Testis (tissue), 2 donors: ENCODE measurements at regions not wholly inside any gene's neighbourhood (a gene's known extent, or its start where the extent isn't known, plus 50 kb on each side); places are given as distances from the start of the nearest gene placed in this dataset.

ENCODE experiments used
- DNase-seq: peaks from one replicate; pipeline ENCODE4 v3.0.0-alpha.2; 2019
- H3K27ac ChIP-seq, 2 donors: fragments of 200-600 bp; sonication (generic); one replicate each; pipeline ENCODE4 v1.5.1; 2019
- H3K27me3 ChIP-seq: fragments of 200-600 bp; sonication (generic); one replicate; pipeline ENCODE4 v1.5.1; 2019
- H3K36me3 ChIP-seq: fragments of 200-600 bp; sonication (generic); one replicate; pipeline ENCODE4 v1.5.1; 2017; ENCODE audit warnings: low read depth; ENCODE audit errors: missing control alignments
- H3K4me1 ChIP-seq: fragments of 200-600 bp; sonication (generic); one replicate; pipeline ENCODE4 v1.5.1; 2019
- H3K4me3 ChIP-seq, 2 donors: fragments of 200-600 bp; sonication (generic); one replicate each; pipeline ENCODE4 v1.5.1; 2017 to 2019
- H3K9me3 ChIP-seq: fragments of 200-600 bp; sonication (generic); one replicate; pipeline ENCODE4 v1.5.1; 2017
- POLR2A ChIP-seq: fragments of 450-650 bp; IDR thresholded peaks from one replicate; pipeline ENCODE4 v1.6.1; 2017; ENCODE audit warnings: antibody characterized with exemption, mild to moderate bottlenecking, moderate library complexity
- WGBS, 2 donors: methylation state at CpG; one replicate each; pipeline ENCODE4 v1.1.5; 2018; 5-methylcytosine and 5-hydroxymethylcytosine counted together
- intact Hi-C: fragments of 100-400 bp; cut with DNase I; formaldehyde crosslinking; loops from one replicate; pipeline ENCODE4 v1.15.1; 2023; ENCODE audit warnings: low total_unique reads
- TF ChIP-seq, protein P1 (sequence below), 3 experiments: fragments of 450-650 bp in 2 of 3; fragments of 200-600 bp in 1 of 3; sonication (generic) in 1 of 3; IDR thresholded peaks; one replicate each; pipeline ENCODE4 v1.5.1; 2016 to 2019; ENCODE audit warnings: antibody characterized with exemption in 3 of 3, mild to moderate bottlenecking in 2 of 3, moderate library complexity in 1 of 3

DNA sequence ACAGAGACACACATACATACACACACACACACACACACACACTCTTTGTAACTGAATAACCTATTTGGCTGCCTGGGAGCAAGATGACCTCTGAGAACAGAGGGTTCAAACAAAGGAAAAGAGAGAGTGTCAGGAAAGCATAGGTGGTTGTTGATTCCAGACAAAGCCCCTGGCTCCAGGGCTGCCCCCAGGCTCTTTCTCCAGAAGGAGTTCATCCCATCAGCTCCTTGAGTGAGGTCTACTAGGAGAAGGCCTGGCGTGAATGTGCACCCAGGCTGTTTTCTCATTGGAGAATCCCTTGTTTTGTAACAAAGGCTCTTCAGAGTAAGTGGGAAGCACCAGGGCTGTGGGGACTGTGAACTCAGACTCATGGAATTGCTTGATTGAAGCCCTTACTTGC lies 151.9 kb downstream of the EMP1 start:
- no peak for TF ChIP-seq POLR2A
- TF ChIP-seq, protein P1, sequence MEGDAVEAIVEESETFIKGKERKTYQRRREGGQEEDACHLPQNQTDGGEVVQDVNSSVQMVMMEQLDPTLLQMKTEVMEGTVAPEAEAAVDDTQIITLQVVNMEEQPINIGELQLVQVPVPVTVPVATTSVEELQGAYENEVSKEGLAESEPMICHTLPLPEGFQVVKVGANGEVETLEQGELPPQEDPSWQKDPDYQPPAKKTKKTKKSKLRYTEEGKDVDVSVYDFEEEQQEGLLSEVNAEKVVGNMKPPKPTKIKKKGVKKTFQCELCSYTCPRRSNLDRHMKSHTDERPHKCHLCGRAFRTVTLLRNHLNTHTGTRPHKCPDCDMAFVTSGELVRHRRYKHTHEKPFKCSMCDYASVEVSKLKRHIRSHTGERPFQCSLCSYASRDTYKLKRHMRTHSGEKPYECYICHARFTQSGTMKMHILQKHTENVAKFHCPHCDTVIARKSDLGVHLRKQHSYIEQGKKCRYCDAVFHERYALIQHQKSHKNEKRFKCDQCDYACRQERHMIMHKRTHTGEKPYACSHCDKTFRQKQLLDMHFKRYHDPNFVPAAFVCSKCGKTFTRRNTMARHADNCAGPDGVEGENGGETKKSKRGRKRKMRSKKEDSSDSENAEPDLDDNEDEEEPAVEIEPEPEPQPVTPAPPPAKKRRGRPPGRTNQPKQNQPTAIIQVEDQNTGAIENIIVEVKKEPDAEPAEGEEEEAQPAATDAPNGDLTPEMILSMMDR (IDR thresholded peaks at IDR 0.05), result no peak
- no peak for DNase-seq
- no peaks in the 10 kb centered on the region for H3K27me3 ChIP-seq
- H3K4me3 ChIP-seq, result no peak overlapping the region
- no peaks in the 10 kb centered on the region for H3K4me1 ChIP-seq
- H3K9me3 ChIP-seq, result no peaks in the 10 kb centered on the region
- intact Hi-C loops, result no loop called here
- no peaks in the 10 kb centered on the region for H3K36me3 ChIP-seq
- no peak overlapping the region for H3K27ac ChIP-seq
- 67 to 81% methylated on average over 1 of the region's 1 CpG for WGBS, 2 donors

DNA sequence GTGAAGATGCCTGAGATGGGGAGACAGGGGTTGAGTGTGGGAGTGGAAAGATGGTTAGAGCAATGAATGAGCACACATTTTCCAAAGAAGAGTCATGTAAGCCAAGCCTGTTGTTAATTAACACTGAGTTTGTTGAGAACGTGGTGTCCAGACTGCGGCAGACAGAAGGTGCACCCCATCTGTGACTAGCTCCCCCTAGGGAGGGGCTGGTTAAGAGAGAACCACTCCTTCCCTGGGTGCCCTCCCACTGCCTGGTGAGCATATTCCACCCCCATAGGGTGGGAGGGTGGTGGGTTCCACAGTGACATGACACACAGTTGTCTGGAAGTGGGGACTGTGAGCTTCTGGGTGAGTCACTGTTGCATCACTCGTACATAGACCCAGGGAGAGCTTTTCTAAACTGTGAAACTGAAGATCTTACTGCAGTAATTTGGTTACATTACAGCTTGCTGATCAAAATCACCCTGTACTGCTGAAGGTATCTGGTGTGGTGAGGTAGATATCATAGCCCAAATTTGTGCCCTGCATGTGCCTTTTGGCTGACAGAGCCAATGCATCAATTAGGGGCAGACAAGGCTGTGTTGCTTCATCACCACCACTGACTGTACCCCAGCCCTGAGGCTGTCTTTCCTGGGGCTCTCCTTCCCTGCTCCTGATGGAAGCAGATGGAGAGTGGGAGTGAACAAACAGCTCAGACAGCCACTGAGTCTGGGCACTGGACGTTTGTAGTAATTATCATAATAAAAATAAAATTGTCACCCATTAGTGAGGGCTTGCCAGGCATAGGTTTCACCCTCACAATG lies 150.9 kb downstream of the EMP1 start:
- H3K27ac ChIP-seq, result no peak overlapping the region
- 24 to 45% methylated on average over 4 of the region's 4 CpGs for WGBS, 2 donors
- no peak for TF ChIP-seq POLR2A
- TF ChIP-seq, protein P1 (IDR thresholded peaks at IDR 0.05), result no peak
- no peaks in the 10 kb centered on the region for H3K9me3 ChIP-seq
- no peak for DNase-seq
- no peaks in the 10 kb centered on the region for H3K36me3 ChIP-seq
- no peak overlapping the region for H3K4me3 ChIP-seq
- intact Hi-C loops, result no loop called here
- H3K27me3 ChIP-seq, result no peaks in the 10 kb centered on the region
- H3K4me1 ChIP-seq, result no peaks in the 10 kb centered on the region

DNA sequence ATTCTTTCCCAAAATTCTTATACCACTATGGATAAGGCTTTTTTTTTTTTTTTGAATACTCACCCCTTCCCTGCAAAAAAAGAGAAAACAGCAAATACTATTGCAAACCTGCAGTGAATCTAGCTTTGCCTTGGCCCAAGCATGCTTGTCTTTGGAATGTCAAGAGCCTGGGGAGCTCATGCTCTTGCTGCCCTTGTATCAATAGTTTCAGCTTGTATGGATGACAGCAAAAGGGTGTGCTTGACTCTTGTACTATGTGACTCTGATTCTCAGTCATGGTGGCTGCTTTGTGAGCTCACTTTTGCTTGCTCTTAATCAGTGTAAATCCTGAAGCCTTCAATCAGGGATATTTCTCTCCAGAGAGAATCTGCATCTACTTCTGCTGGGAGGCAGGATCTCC lies 149.2 kb downstream of the EMP1 start:
- no peak for TF ChIP-seq POLR2A
- TF ChIP-seq, protein P1 (IDR thresholded peaks at IDR 0.05), result no peak
- no peaks in the 10 kb centered on the region for H3K9me3 ChIP-seq
- H3K4me3 ChIP-seq, result no peak overlapping the region
- no peaks in the 10 kb centered on the region for H3K27me3 ChIP-seq
- intact Hi-C loops, result no loop called here
- no peak for DNase-seq
- H3K36me3 ChIP-seq, result no peaks in the 10 kb centered on the region
- no peak overlapping the region for H3K27ac ChIP-seq
- H3K4me1 ChIP-seq, result no peaks in the 10 kb centered on the region

DNA sequence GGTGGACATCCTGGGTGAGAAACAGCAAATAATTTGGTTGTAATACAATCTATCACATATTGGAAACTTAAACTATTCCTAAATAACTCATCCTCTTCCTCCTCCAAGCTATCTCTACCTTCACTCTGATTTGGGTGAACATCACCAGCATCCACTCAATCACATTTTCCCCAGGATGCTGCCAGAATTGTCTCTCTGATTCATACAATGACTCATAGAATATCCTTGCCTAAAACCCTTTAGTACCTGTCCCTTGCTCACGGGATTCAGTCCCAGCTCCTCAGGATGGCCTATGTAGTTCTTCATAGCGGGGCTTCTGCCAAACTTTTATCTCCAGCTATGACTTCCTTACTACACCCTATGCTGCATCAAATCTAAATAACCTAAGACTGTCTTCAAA lies 146.8 kb downstream of the EMP1 start:
- no peak for DNase-seq
- Histone ChIP-seq H3K36me3 (no peaks in the 10 kb centered on the region), H3K4me1 (no peaks in the 10 kb centered on the region), H3K27me3 (no peaks in the 10 kb centered on the region), H3K27ac (no peak overlapping the region), H3K9me3 (no peaks in the 10 kb centered on the region), H3K4me3 (no peak overlapping the region)
- WGBS, 2 donors, result 41 to 83% methylated on average over 2 of the region's 2 CpGs
- intact Hi-C loops, result no loop called here
- TF ChIP-seq, protein P1 (IDR thresholded peaks at IDR 0.05), result no peak
- TF ChIP-seq POLR2A, result no peak

DNA sequence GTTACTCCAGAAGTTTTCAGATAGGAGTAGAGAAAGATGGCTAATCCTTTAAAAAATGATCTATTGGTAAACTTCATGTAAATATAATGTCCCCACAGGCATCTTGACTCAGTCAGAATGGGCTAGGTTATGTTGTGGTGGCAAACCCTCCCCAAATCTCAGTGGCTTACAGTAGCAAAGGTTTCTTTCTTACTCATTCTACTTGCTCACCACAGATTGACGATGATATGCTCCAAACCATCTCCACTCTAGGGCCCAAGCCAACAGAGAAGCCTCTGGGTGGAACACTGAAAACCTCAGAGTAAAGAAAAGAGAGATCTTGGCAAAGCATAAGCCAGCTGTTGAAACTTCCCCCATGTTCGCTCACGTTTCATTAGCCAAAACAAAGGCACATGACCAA lies 146.4 kb downstream of the EMP1 start:
- no peaks in the 10 kb centered on the region for H3K27me3 ChIP-seq
- intact Hi-C loops, result no loop called here
- H3K36me3 ChIP-seq, result no peaks in the 10 kb centered on the region
- H3K27ac ChIP-seq, result no peak overlapping the region
- TF ChIP-seq, protein P1 (IDR thresholded peaks at IDR 0.05), result no peak
- no peak for TF ChIP-seq POLR2A
- 77 to 91% methylated on average over 3 of the region's 3 CpGs for WGBS, 2 donors
- no peak overlapping the region for H3K4me3 ChIP-seq
- no peaks in the 10 kb centered on the region for H3K4me1 ChIP-seq
- no peaks in the 10 kb centered on the region for H3K9me3 ChIP-seq
- DNase-seq, result no peak
